ENCODE measurements at regions not wholly inside any gene's neighbourhood (a gene's known extent, or its start where the extent isn't known, plus 50 kb on each side); places are given as distances from the start of the nearest gene placed in this dataset.

GRCh38 chr5:2981652-2982051 lies 230.2 kb upstream of the IRX2 start (continued):
- TF ChIP-seq ZNF592 (IDR thresholded peaks at IDR 0.05) (no peak), NFXL1 (IDR thresholded peaks at IDR 0.05; ENCODE audit: borderline replicate concordance) (no peak)

GRCh38 chr5:2981035-2981434 lies 229.6 kb upstream of the IRX2 start:
- WGBS (ENCODE audit: insufficient coverage, insufficient replicate concordance, low lambda C conversion rate, missing lambda C conversion rate): 42% methylated on average over 9 of the region's 9 CpGs
- no peak for ATAC-seq
- Histone ChIP-seq H3K4me1 (ENCODE audit: control insufficient read depth, insufficient read depth, low read length) (no peaks in the 10 kb centered on the region), H3K4me3 (no peak overlapping the region), H4K20me1 (ENCODE audit: control insufficient read depth, insufficient read depth) (no peaks in the 10 kb centered on the region), H3K4me2 (ENCODE audit: control insufficient read depth, insufficient read depth) (no peak overlapping the region), H3K27ac (ENCODE audit: control insufficient read depth, insufficient read depth) (no peak overlapping the region), H3K9ac (ENCODE audit: control insufficient read depth, insufficient read depth, low read length) (no peak overlapping the region), H3K79me2 (ENCODE audit: control insufficient read depth, insufficient read depth, low read length) (no peaks in the 10 kb centered on the region), H2AFZ (ENCODE audit: control insufficient read depth, low read depth, low read length) (no peak overlapping the region), H3K36me3 (ENCODE audit: control insufficient read depth in 2 of 2, insufficient read depth in 2 of 2, low read length in 1 of 2) (no peaks in the 10 kb centered on the region), H3K9me3 (replicated peaks; ENCODE audit: control insufficient read depth, insufficient read depth, low read length) (no peaks in the 10 kb centered on the region; the same call in 2 of the 3 replicates), H3K27me3 (replicated peaks in 1 of 2; ENCODE audit: control insufficient read depth in 2 of 2, insufficient read depth in 2 of 2, low read length in 1 of 2) (no peaks in the 10 kb centered on the region)
- no TSS peak for BruUV-seq (replicated peaks)
- no peak for FAIRE-seq
- intact Hi-C loops (cut with micrococcal nuclease; ENCODE audit: unreplicated experiment) (no loop called here), in situ Hi-C loops (cut with MboI) (no loop called here)
- SMC1A ChIA-PET (ENCODE audit: uncharacterized antibody, unreplicated experiment): no interaction called here
- RAD21 ChIA-PET (ENCODE audit: unreplicated experiment): no interaction called here
- POLR2A ChIA-PET: no interaction called here
- CTCF ChIA-PET: no interaction called here
- DNase-seq (ENCODE audit: low read depth, low spot score): no peak
- TF ChIP-seq ASH2L (IDR thresholded peaks at IDR 0.05; ENCODE audit: borderline replicate concordance, low read depth) (no peak), BCLAF1 (IDR thresholded peaks at IDR 0.05) (no peak), BRCA1 (IDR thresholded peaks at IDR 0.05; ENCODE audit: low read depth, low read length) (no peak), EZH2 (IDR thresholded peaks at IDR 0.05; ENCODE audit: borderline replicate concordance, control insufficient read depth, low read depth, low read length) (no peak), MEF2A (IDR thresholded peaks at IDR 0.05; ENCODE audit: insufficient read depth, low read depth, low read length) (no peak), ATF2 (IDR thresholded peaks at IDR 0.05; ENCODE audit: low read length) (no peak), NBN (IDR thresholded peaks at IDR 0.05) (no peak), ZBTB11 (CRISPR knock-in tag; IDR thresholded peaks at IDR 0.05) (no peak)
